ENCODE measurements at regions not wholly inside any gene's neighbourhood (a gene's known extent, or its start where the extent isn't known, plus 50 kb on each side); places are given as distances from the start of the nearest gene placed in this dataset.

DNA sequence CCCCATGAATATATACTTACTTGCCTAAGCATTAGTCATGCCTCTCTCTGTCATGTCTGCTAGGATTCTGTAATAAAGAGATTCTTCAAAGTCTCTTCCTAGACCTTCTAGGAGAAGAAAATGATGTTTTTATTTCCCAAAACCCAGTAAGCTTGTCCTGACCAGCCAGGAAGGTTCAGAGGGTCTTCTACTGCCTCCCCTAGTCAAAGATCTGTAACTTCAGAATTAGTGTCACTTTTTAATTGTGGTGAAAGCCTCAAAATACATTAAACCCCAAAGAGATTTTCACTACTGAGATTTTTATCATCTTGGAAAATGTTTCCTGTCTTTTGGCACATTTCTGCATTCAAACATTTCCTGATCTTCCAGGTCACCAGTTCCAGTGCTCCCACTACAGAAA, 232.9 kb upstream of the STK17B start:
- H3K27ac ChIP-seq (ENCODE audit: low read depth, low read length, poor library complexity, severe bottlenecking): no peak overlapping the region
- H3K4me2 ChIP-seq (ENCODE audit: low read length): no peak overlapping the region
- TF ChIP-seq, protein P1, sequence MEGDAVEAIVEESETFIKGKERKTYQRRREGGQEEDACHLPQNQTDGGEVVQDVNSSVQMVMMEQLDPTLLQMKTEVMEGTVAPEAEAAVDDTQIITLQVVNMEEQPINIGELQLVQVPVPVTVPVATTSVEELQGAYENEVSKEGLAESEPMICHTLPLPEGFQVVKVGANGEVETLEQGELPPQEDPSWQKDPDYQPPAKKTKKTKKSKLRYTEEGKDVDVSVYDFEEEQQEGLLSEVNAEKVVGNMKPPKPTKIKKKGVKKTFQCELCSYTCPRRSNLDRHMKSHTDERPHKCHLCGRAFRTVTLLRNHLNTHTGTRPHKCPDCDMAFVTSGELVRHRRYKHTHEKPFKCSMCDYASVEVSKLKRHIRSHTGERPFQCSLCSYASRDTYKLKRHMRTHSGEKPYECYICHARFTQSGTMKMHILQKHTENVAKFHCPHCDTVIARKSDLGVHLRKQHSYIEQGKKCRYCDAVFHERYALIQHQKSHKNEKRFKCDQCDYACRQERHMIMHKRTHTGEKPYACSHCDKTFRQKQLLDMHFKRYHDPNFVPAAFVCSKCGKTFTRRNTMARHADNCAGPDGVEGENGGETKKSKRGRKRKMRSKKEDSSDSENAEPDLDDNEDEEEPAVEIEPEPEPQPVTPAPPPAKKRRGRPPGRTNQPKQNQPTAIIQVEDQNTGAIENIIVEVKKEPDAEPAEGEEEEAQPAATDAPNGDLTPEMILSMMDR (IDR thresholded peaks at IDR 0.05; ENCODE audit: low read length): no peak
- no peak for TF ChIP-seq EZH2 (IDR thresholded peaks at IDR 0.05; ENCODE audit: borderline replicate concordance, low read length)
- H3K9me3 ChIP-seq (ENCODE audit: low read length): no peaks in the 10 kb centered on the region
- H2AFZ ChIP-seq (ENCODE audit: low read length): no peak overlapping the region
- H4K20me1 ChIP-seq (ENCODE audit: insufficient read depth, low read length): no peaks in the 10 kb centered on the region
- no peaks in the 10 kb centered on the region for H3F3A ChIP-seq (ENCODE audit: insufficient read depth, low read length)
- H3K27me3 ChIP-seq (ENCODE audit: insufficient read depth, low read length): no peaks in the 10 kb centered on the region
- no peaks in the 10 kb centered on the region for H3K4me1 ChIP-seq (ENCODE audit: insufficient read depth, low read length, severe bottlenecking)
- H3K9me2 ChIP-seq (ENCODE audit: low read depth, low read length): no peaks in the 10 kb centered on the region
- no peak overlapping the region for H3K4me3 ChIP-seq (ENCODE audit: low read depth, low read length, poor library complexity, severe bottlenecking)
- no peak overlapping the region for H3K9ac ChIP-seq (ENCODE audit: low read length)
- H3K36me3 ChIP-seq (ENCODE audit: insufficient read depth, low read length): no peaks in the 10 kb centered on the region
- no peaks in the 10 kb centered on the region for H3K79me2 ChIP-seq (ENCODE audit: insufficient read depth, low read length)

DNA sequence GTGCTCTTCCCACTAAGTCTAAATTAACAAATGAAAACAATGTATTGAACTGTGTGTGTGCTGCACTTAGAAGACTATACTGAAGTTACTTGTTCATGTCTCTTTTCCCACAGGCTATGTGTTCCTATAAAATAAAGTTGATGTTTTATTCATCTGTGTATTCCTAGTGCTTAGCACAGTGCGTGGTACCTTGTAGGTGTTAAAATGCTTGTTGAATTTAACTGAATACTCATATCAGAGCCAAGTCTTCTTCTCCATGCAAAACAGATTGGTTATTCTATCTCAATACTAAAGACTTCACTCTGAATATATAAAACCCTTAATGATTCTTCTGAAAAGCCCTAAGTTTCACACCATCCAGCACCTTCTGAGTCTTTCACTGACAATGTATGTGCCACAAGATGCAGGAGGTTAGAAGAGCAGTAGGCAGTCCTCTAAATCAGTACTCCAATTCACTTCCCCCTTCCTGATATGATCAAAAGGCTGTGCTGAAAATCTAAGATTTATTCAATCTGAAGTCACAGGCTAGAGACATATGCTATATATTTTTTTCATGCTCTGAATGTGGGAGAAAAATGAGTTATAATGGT, 231.7 kb upstream of the CCDC150 start:
- Histone ChIP-seq H3K36me3 (ENCODE audit: insufficient read depth, low read length) (no peaks in the 10 kb centered on the region), H2AFZ (ENCODE audit: low read length) (no peak overlapping the region), H3K4me1 (ENCODE audit: insufficient read depth, low read length, severe bottlenecking) (no peaks in the 10 kb centered on the region), H3K27me3 (ENCODE audit: insufficient read depth, low read length) (no peaks in the 10 kb centered on the region), H3K79me2 (ENCODE audit: insufficient read depth, low read length) (no peaks in the 10 kb centered on the region), H3K9me2 (ENCODE audit: low read depth, low read length) (no peaks in the 10 kb centered on the region), H3K9me3 (ENCODE audit: low read length) (no peaks in the 10 kb centered on the region), H3K27ac (ENCODE audit: low read depth, low read length, poor library complexity, severe bottlenecking) (no peak overlapping the region), H3K4me2 (ENCODE audit: low read length) (no peak overlapping the region), H3K4me3 (ENCODE audit: low read depth, low read length, poor library complexity, severe bottlenecking) (no peak overlapping the region), H3K9ac (ENCODE audit: low read length) (no peak overlapping the region), H3F3A (ENCODE audit: insufficient read depth, low read length) (no peaks in the 10 kb centered on the region), H4K20me1 (ENCODE audit: insufficient read depth, low read length) (no peaks in the 10 kb centered on the region)
- no peak for TF ChIP-seq EZH2 (IDR thresholded peaks at IDR 0.05; ENCODE audit: borderline replicate concordance, low read length)
- TF ChIP-seq, protein P1 (IDR thresholded peaks at IDR 0.05; ENCODE audit: low read length): no peak

DNA sequence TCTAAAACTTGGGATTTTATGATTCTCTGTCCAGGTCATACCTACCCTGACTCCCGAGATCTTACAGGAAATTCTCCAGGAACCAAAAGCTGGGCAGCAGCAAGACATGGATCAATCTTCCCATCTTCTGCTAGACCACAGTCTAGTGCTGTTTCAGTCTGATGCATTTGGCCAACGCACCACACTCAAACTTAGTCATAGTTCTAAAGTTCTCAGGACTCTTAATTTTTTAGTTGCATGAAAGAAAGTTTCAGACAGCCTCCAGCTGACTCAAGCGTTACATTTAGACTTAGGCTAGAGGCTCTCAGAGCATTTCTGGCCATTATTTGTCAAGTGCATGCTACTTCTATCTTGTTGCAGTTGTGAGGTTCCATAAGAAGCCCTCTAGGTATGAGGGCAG, 230.1 kb upstream of the CCDC150 start:
- H3K36me3 ChIP-seq (ENCODE audit: insufficient read depth, low read length): no peaks in the 10 kb centered on the region
- no peaks in the 10 kb centered on the region for H3F3A ChIP-seq (ENCODE audit: insufficient read depth, low read length)
- no peak overlapping the region for H3K27ac ChIP-seq (ENCODE audit: low read depth, low read length, poor library complexity, severe bottlenecking)
- H3K9me3 ChIP-seq (ENCODE audit: low read length): no peaks in the 10 kb centered on the region
- H3K9me2 ChIP-seq (ENCODE audit: low read depth, low read length): no peaks in the 10 kb centered on the region
- H3K4me1 ChIP-seq (ENCODE audit: insufficient read depth, low read length, severe bottlenecking): no peaks in the 10 kb centered on the region
- no peaks in the 10 kb centered on the region for H3K27me3 ChIP-seq (ENCODE audit: insufficient read depth, low read length)
- no peaks in the 10 kb centered on the region for H4K20me1 ChIP-seq (ENCODE audit: insufficient read depth, low read length)
- no peak overlapping the region for H2AFZ ChIP-seq (ENCODE audit: low read length)
- H3K9ac ChIP-seq (ENCODE audit: low read length): no peak overlapping the region
- H3K4me3 ChIP-seq (ENCODE audit: low read depth, low read length, poor library complexity, severe bottlenecking): no peak overlapping the region
- H3K4me2 ChIP-seq (ENCODE audit: low read length): no peak overlapping the region
- H3K79me2 ChIP-seq (ENCODE audit: insufficient read depth, low read length): no peaks in the 10 kb centered on the region
- TF ChIP-seq, protein P1 (IDR thresholded peaks at IDR 0.05; ENCODE audit: low read length): no peak
- TF ChIP-seq EZH2 (IDR thresholded peaks at IDR 0.05; ENCODE audit: borderline replicate concordance, low read length): no peak

All from OCI-LY1 (cell line).